ENCODE measurements at regions not wholly inside any gene's neighbourhood (a gene's known extent, or its start where the extent isn't known, plus 50 kb on each side); places are given as distances from the start of the nearest gene placed in this dataset.

DNA sequence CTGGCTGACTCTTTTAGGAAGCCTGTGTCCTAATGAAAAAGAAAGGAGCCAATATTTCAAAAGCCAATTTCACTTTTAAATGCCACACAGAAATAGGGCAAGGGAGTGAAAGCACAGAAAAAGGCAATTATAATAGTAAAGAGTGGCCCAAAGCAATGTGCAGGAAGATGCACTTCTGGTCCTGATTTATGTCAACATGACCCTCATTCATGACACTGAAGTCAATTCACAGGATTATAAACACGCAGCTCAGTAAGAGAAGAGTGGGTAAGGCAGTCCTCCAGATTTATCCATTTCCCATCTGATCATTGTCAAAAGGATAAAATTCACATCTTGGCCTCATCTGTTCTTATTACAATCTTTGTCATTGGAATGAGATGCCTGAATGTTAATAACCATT lies 1049.7 kb upstream of the RAG2 start:
- TF ChIP-seq CTCF (IDR thresholded peaks at IDR 0.05), result no peak
- H3K27ac Mint-ChIP-seq, result no peak overlapping the region

DNA sequence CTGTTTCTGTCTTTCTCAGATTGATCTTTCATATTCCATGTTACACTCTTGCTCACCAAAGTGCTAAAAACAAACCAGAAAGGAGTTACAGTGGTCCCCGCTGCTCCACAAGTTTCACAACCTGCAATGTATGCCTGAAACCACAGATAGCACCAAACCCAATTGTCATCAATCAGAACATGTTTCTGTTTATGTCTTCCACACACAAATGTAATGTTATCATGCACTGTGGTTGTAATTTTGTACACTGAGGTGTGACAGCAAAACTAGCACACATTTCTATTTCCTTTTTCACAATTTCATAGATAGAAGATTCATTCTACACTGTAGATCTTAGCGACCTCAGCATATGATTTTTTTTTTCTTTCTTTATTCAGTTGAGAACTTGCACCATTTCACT lies 1045.9 kb upstream of the RAG2 start:
- H3K36me3 Mint-ChIP-seq (ENCODE audit: low read depth), result no peaks in the 10 kb centered on the region
- no peak overlapping the region for H3K27ac Mint-ChIP-seq
- DNase-seq, result no peak
- no peaks in the 10 kb centered on the region for H3K9me3 Mint-ChIP-seq
- H3K4me1 Mint-ChIP-seq, result no peaks in the 10 kb centered on the region
- H3K4me3 Mint-ChIP-seq, result no peak overlapping the region
- no peaks in the 10 kb centered on the region for H3K27me3 Mint-ChIP-seq (ENCODE audit: low read depth, poor library complexity)
- TF ChIP-seq CTCF (IDR thresholded peaks at IDR 0.05), result no peak

More for the DNA sequence above, 1049.7 kb upstream of the RAG2 start:
- no peak for DNase-seq
- H3K9me3 Mint-ChIP-seq, result no peaks in the 10 kb centered on the region
- no peaks in the 10 kb centered on the region for H3K36me3 Mint-ChIP-seq (ENCODE audit: low read depth)
- H3K27me3 Mint-ChIP-seq (ENCODE audit: low read depth, poor library complexity), result no peaks in the 10 kb centered on the region
- H3K4me1 Mint-ChIP-seq, result no peaks in the 10 kb centered on the region
- no peak overlapping the region for H3K4me3 Mint-ChIP-seq

DNA sequence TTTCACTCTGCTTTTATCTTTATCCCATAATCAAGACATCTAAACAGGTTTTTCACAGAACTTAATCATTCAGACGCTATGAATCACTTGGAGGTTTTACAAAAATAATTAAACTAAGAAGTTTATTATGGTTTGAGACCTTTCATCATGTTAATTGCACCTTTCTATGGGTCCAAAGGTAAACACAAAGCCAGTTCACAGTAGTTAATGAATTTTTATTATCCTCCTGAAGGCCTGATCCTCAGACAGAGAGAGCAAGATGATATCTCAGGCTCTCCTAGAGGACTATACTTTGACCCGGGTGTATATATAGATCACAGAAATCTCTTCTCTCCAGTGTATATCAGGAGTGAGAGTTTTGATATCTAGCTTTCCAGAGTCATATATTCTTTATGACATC lies 1044.3 kb upstream of the RAG2 start:
- no peak overlapping the region for H3K27ac Mint-ChIP-seq
- H3K9me3 Mint-ChIP-seq, result no peaks in the 10 kb centered on the region
- no peaks in the 10 kb centered on the region for H3K36me3 Mint-ChIP-seq (ENCODE audit: low read depth)
- H3K27me3 Mint-ChIP-seq (ENCODE audit: low read depth, poor library complexity), result no peaks in the 10 kb centered on the region
- no peak for DNase-seq
- no peaks in the 10 kb centered on the region for H3K4me1 Mint-ChIP-seq
- no peak overlapping the region for H3K4me3 Mint-ChIP-seq
- no peak for TF ChIP-seq CTCF (IDR thresholded peaks at IDR 0.05)

GRCh38 chr11:37632748-37633147 lies 1034.7 kb upstream of the RAG2 start:
- H3K9me3 Mint-ChIP-seq, result no peaks in the 10 kb centered on the region
- TF ChIP-seq CTCF (IDR thresholded peaks at IDR 0.05), result no peak
- no peaks in the 10 kb centered on the region for H3K4me1 Mint-ChIP-seq
- no peak overlapping the region for H3K27ac Mint-ChIP-seq
- no peak overlapping the region for H3K4me3 Mint-ChIP-seq
- H3K36me3 Mint-ChIP-seq (ENCODE audit: low read depth), result no peaks in the 10 kb centered on the region
- DNase-seq, result no peak
- no peaks in the 10 kb centered on the region for H3K27me3 Mint-ChIP-seq (ENCODE audit: low read depth, poor library complexity)

GRCh38 chr11:37630866-37631265 lies 1032.8 kb upstream of the RAG2 start:
- TF ChIP-seq CTCF (IDR thresholded peaks at IDR 0.05), result no peak
- Mint-ChIP-seq H3K27me3 (ENCODE audit: low read depth, poor library complexity) (no peaks in the 10 kb centered on the region), H3K36me3 (ENCODE audit: low read depth) (no peaks in the 10 kb centered on the region), H3K4me1 (no peaks in the 10 kb centered on the region), H3K27ac (no peak overlapping the region), H3K4me3 (no peak overlapping the region), H3K9me3 (no peaks in the 10 kb centered on the region)
- DNase-seq, result no peak

- no peaks in the 10 kb centered on the region for H3K27me3 Mint-ChIP-seq (ENCODE audit: low read depth, poor library complexity)
- H3K4me3 Mint-ChIP-seq, result no peak overlapping the region
- no peaks in the 10 kb centered on the region for H3K9me3 Mint-ChIP-seq
- no peak for DNase-seq
- no peaks in the 10 kb centered on the region for H3K36me3 Mint-ChIP-seq (ENCODE audit: low read depth)
- no peak for TF ChIP-seq CTCF (IDR thresholded peaks at IDR 0.05)
- H3K4me1 Mint-ChIP-seq, result peaks cover 5% of the 10 kb centered on the region
- H3K27ac Mint-ChIP-seq, result no peak overlapping the region
Observed at GRCh38 chr11:37623778-37624177, 1025.7 kb upstream of the RAG2 start.
